Tibial artery (tissue), 4 donors: ENCODE measurements at regions not wholly inside any gene's neighbourhood (a gene's known extent, or its start where the extent isn't known, plus 50 kb on each side); places are given as distances from the start of the nearest gene placed in this dataset.

Experiments used
- DNase-seq, 2 donors: peaks; one replicate each; pipeline ENCODE4 v3.0.0-alpha.2; 2019
- H3K27ac ChIP-seq, 2 donors: fragments of 200-600 bp; sonication (generic) in 1 of 2; 1 replicate in 1 of 2; 2 replicates in 1 of 2; pipeline ENCODE4 v1.5.1; 2018 to 2019; ENCODE audit warnings: mild to moderate bottlenecking in 1 of 2
- H3K27me3 ChIP-seq, 2 donors: fragments of 200-600 bp; sonication (generic) in 1 of 2; one replicate each; pipeline versions ENCODE4 v1.5.1 to v1.6.0; 2016 to 2019
- H3K36me3 ChIP-seq, 3 donors: fragments of 200-600 bp; sonication (generic) in 2 of 3; one replicate each; pipeline ENCODE4 v1.5.1; 2016 to 2019; ENCODE audit warnings: mild to moderate bottlenecking in 2 of 3
- H3K4me1 ChIP-seq, 4 donors: fragments of 200-600 bp; sonication (generic) in 2 of 4; 1 replicate in 3 of 4; 2 replicates in 1 of 4; pipeline ENCODE4 v1.5.1; 2016 to 2019
- H3K4me3 ChIP-seq, 2 donors: fragments of 200-600 bp; sonication (generic) in 1 of 2; 1 replicate in 1 of 2; 2 replicates in 1 of 2; pipeline ENCODE4 v1.5.1; 2018 to 2019; ENCODE audit warnings: mild to moderate bottlenecking in 2 of 2
- H3K9me3 ChIP-seq, 3 donors: fragments of 200-600 bp; sonication (generic) in 1 of 3; one replicate each; pipeline ENCODE4 v1.5.1; 2016 to 2019
- intact Hi-C: fragments of 100-400 bp; cut with DNase I; formaldehyde crosslinking; loops from one replicate; pipeline ENCODE4 v1.15.0; 2023; ENCODE audit warnings: low total_unique reads
- TF ChIP-seq, protein P1 (sequence below), 2 experiments: fragments of 200-600 bp in 1 of 2; fragments of 450-650 bp in 1 of 2; IDR thresholded peaks; one replicate each; pipeline ENCODE4 v1.5.1; 2017 to 2019; ENCODE audit warnings: antibody characterized with exemption in 2 of 2, mild to moderate bottlenecking in 1 of 2, moderate library complexity in 1 of 2

DNA sequence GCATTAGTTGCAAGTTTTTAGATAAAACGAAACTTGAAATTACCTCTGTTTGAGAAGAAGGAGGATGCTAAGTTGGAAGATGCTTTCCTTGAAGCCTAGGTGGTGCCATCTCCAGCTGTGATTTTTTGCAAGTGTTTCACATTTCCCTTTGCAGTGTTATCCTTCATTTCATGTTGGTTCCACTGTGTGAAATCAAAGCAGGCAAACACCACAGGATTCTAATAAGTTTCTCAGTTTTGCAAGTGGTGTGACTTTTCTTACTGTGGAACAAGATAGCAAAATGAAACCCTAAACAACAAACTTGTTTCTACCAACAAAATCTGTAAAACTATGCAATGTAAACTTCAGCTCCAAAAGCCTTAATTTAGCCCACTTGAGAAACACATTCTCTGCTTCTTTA lies 260.9 kb downstream of the OXSM start:
- no peak overlapping the region for H3K27ac ChIP-seq
- TF ChIP-seq, protein P1, sequence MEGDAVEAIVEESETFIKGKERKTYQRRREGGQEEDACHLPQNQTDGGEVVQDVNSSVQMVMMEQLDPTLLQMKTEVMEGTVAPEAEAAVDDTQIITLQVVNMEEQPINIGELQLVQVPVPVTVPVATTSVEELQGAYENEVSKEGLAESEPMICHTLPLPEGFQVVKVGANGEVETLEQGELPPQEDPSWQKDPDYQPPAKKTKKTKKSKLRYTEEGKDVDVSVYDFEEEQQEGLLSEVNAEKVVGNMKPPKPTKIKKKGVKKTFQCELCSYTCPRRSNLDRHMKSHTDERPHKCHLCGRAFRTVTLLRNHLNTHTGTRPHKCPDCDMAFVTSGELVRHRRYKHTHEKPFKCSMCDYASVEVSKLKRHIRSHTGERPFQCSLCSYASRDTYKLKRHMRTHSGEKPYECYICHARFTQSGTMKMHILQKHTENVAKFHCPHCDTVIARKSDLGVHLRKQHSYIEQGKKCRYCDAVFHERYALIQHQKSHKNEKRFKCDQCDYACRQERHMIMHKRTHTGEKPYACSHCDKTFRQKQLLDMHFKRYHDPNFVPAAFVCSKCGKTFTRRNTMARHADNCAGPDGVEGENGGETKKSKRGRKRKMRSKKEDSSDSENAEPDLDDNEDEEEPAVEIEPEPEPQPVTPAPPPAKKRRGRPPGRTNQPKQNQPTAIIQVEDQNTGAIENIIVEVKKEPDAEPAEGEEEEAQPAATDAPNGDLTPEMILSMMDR (IDR thresholded peaks at IDR 0.05): no peak
- no peaks in the 10 kb centered on the region for H3K36me3 ChIP-seq
- intact Hi-C loops: no loop called here
- no peak for DNase-seq
- no peaks in the 10 kb centered on the region for H3K9me3 ChIP-seq
- H3K27me3 ChIP-seq: no peaks in the 10 kb centered on the region
- no peak overlapping the region for H3K4me3 ChIP-seq
- no peaks in the 10 kb centered on the region for H3K4me1 ChIP-seq

DNA sequence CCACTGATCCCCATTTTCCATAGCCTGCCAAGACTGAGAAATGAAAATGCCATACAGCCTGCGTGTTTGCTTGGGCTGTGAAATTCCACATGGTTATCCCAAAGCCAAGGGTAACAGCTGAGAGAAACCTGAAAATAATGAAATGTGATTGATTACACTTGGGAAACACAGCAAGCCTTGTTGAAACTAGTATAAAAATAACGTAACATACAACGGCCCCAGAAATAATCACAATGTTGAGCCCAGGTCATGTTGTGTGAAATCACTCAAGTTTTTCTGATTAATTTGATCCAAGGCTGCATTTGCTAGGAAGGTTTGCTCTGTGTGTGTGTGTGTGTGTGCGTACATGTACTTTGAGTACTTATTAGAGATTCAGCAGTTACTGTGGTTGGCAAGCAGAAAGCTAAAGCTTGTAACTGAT lies 269.0 kb downstream of the OXSM start:
- H3K9me3 ChIP-seq: no peaks in the 10 kb centered on the region
- no peaks in the 10 kb centered on the region for H3K36me3 ChIP-seq
- no peaks in the 10 kb centered on the region for H3K27me3 ChIP-seq
- no peak overlapping the region for H3K4me3 ChIP-seq
- no peak overlapping the region for H3K27ac ChIP-seq
- intact Hi-C loops: no loop called here
- TF ChIP-seq, protein P1 (IDR thresholded peaks at IDR 0.05): no peak
- peaks cover 0 to 5% (median 0%) of the 10 kb centered on the region in 4 donors for H3K4me1 ChIP-seq
- no peak for DNase-seq

DNA sequence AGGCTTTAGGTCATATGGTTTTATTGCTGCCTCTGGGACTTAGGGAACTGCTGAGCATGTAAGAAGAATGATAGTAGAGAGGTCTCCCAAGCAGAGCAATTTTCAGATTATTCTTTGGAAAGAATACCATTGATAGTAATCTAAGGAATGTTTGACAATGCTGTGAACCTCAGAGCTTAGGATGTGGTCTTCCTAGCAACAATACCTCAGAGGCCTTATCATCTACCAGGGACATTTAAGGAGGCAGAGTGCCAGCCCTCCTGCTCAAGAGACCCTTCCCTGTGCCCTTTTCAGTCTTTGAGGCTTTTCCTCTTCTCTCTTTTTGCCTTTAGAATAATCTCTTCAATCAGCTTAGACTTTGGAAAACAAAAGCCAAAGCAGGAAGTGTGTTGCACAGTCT lies 272.1 kb downstream of the OXSM start:
- TF ChIP-seq, protein P1 (IDR thresholded peaks at IDR 0.05): no peak
- intact Hi-C loops: no loop called here
- H3K27ac ChIP-seq: no peak overlapping the region

DNA sequence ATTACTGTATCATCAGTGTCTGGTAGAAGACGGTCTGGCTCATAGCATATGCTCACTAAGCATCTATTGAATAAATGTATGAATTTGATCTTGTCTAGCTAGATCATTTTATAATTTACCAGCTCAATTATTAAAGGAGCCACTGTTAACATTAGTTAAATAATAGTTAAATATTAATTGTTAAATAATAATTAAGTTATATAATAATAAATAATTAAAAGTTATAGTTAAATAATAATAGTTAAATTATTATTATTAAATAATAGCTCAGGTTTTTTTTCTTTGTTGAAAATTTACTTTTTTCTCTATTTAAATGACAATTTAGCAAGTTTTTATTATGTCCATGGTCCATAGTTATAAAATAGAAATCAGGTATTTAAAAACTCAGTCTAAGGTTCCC lies 274.4 kb downstream of the OXSM start:
- intact Hi-C loops: no loop called here

More for the DNA sequence above, 272.1 kb downstream of the OXSM start:
- no peak overlapping the region for H3K4me3 ChIP-seq
- H3K4me1 ChIP-seq: peaks cover 0 to 5% (median 0%) of the 10 kb centered on the region in 4 donors
- H3K9me3 ChIP-seq: no peaks in the 10 kb centered on the region
- no peak for DNase-seq
- H3K36me3 ChIP-seq: no peaks in the 10 kb centered on the region
- H3K27me3 ChIP-seq: no peaks in the 10 kb centered on the region

DNA sequence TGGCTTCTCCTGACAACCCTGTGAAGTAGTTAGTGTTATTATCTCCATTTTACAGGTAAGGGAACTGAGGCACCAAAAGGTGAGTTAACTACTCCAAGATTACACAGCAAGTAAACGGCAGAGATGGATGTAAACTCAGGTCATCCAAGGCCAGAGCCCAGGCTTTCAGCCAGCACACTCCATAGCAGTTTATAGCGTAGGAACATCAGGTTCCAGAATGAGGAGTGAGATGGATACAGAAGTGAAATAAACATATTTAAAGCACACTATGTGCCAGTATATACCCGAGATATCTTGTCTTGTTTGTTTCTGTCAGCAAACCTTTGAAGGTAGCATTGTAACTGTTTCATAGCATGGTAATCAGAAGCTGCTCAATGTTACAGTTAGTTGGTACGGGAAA lies 279.0 kb downstream of the OXSM start:
- no peaks in the 10 kb centered on the region for H3K27me3 ChIP-seq

More for the DNA sequence above, 274.4 kb downstream of the OXSM start:
- TF ChIP-seq, protein P1 (IDR thresholded peaks at IDR 0.05): no peak
- H3K27ac ChIP-seq: no peak overlapping the region
- no peaks in the 10 kb centered on the region for H3K36me3 ChIP-seq
- peaks cover 0 to under 1% (median 0%) of the 10 kb centered on the region in 4 donors for H3K4me1 ChIP-seq
- H3K27me3 ChIP-seq: no peaks in the 10 kb centered on the region
- H3K9me3 ChIP-seq: no peaks in the 10 kb centered on the region
- no peak overlapping the region for H3K4me3 ChIP-seq
- DNase-seq: no peak

More for the DNA sequence above, 279.0 kb downstream of the OXSM start:
- H3K4me1 ChIP-seq: no peaks in the 10 kb centered on the region
- H3K9me3 ChIP-seq: no peaks in the 10 kb centered on the region
- H3K27ac ChIP-seq: no peak overlapping the region
- H3K36me3 ChIP-seq: no peaks in the 10 kb centered on the region
- H3K4me3 ChIP-seq: no peak overlapping the region
- TF ChIP-seq, protein P1 (IDR thresholded peaks at IDR 0.05): no peak
- no peak for DNase-seq
- intact Hi-C loops: no loop called here
